BE2C (cell line): ENCODE measurements at regions not wholly inside any gene's neighbourhood (a gene's known extent, or its start where the extent isn't known, plus 50 kb on each side); places are given as distances from the start of the nearest gene placed in this dataset.
"Not testable (repeated sequence)": the region's sequence is repeated elsewhere in the genome, so short reads cannot be mapped to it uniquely, and the experiment has no call there.

Source experiments
- DNase-seq: peaks from one replicate; pipeline ENCODE4 v3.0.0-alpha.2; 2020
- H3K27me3 ChIP-seq: fragments of 250-450 bp; sonication (Bioruptor Pico); 2 replicates; pipeline ENCODE4 v1.5.1; 2020; ENCODE audit warnings: mild to moderate bottlenecking
- H3K36me3 ChIP-seq: fragments of 250-450 bp; sonication (Bioruptor Pico); 2 replicates; pipeline ENCODE4 v1.5.1; 2020; ENCODE audit warnings: mild to moderate bottlenecking
- H3K4me1 ChIP-seq: fragments of 250-450 bp; sonication (Bioruptor Pico); 2 replicates; pipeline ENCODE4 v1.5.1; 2020
- H3K4me3 ChIP-seq: 2 replicates; pipeline ENCODE4 v1.5.1; 2011; ENCODE audit warnings: low read depth, low read length
- H3K9me3 ChIP-seq: fragments of 250-450 bp; sonication (Bioruptor Pico); 2 replicates; pipeline ENCODE4 v1.5.1; 2020
- TF ChIP-seq, protein P1 (sequence below): IDR thresholded peaks from 2 replicates; pipeline ENCODE4 v1.5.1; 2012; ENCODE audit warnings: mild to moderate bottlenecking, low read depth, low read length

DNA sequence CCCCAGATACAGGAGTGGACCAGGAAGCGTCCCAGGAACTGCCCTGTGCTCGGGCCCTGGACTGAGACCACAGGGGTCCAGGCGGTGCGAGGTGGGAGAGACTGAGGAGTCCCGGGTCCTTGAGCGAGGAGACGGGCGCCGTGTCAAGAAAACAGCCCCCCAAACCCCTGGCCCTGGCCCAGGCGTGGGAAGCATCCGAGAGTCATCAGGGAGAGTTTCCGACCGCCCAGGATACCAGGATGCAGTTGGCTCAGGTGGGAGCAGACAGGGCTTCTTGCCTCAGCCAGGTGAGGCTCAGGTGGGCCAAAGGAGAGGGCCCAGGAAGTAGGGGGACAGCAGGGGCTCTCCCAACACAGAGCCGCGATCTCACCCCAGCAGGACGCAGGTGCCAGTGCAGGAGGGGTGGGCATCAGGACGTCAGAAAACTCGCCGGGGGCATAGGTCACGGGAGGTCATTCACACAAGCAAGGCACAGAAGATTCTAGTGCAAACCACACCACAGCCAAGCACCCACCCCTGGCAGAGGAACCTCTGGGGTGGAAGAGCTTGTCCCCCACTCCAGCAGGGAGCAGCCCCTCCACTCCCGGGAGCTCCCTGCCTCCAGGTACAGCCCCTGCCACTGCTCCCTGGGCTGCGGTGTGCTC is 102.5 kb upstream of the EIF5 start:
- Histone ChIP-seq H3K36me3 (no peaks in the 10 kb centered on the region), H3K4me3 (no peak overlapping the region), H3K9me3 (no peaks in the 10 kb centered on the region), H3K4me1 (no peaks in the 10 kb centered on the region), H3K27me3 (no peaks in the 10 kb centered on the region)
- TF ChIP-seq, protein P1, sequence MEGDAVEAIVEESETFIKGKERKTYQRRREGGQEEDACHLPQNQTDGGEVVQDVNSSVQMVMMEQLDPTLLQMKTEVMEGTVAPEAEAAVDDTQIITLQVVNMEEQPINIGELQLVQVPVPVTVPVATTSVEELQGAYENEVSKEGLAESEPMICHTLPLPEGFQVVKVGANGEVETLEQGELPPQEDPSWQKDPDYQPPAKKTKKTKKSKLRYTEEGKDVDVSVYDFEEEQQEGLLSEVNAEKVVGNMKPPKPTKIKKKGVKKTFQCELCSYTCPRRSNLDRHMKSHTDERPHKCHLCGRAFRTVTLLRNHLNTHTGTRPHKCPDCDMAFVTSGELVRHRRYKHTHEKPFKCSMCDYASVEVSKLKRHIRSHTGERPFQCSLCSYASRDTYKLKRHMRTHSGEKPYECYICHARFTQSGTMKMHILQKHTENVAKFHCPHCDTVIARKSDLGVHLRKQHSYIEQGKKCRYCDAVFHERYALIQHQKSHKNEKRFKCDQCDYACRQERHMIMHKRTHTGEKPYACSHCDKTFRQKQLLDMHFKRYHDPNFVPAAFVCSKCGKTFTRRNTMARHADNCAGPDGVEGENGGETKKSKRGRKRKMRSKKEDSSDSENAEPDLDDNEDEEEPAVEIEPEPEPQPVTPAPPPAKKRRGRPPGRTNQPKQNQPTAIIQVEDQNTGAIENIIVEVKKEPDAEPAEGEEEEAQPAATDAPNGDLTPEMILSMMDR: no peak
- no peak for DNase-seq

DNA sequence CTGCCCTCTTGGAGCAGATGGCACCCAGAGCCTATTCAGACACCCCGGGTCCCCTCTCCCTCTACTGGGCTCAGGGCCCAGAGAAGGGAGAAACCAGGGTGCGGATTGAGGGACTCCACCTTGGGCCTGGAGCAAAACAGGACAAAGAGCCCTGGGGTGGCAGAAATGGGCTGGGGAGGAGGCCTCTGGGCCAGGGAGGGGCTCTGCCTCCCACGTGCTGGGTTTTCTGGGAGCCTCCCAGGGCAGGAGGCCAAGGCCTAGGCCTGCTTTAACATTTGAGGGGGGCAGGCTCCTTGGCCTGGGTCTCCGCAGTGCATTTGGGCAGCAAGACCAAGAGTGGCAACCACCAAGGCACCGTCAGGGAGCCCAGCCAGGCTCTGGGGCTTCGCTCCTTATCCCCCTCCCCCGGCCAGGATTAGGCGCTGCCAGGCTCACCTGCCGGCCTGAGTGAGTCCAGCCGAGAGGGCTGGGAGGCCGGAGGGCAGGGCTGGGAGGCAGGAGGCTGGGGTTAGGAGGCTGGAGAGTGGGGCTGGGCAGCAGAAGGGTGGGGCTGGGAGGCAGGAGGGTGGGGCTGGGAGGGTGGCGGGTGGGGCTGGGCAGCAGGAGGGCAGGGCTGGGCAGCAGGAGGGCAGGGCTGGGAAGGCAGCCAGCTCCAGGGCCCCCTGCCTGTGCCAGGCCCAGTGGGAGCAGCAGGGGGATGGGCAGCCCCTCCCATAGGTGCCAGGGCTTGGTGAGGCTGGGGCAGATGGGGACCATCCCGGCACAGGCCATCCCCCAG is 101.8 kb upstream of the EIF5 start:
- no peaks in the 10 kb centered on the region for H3K36me3 ChIP-seq
- H3K4me3 ChIP-seq: no peak overlapping the region
- DNase-seq: no peak
- TF ChIP-seq, protein P1: no peak
- H3K9me3 ChIP-seq: no peaks in the 10 kb centered on the region
- H3K27me3 ChIP-seq: no peaks in the 10 kb centered on the region
- no peaks in the 10 kb centered on the region for H3K4me1 ChIP-seq

DNA sequence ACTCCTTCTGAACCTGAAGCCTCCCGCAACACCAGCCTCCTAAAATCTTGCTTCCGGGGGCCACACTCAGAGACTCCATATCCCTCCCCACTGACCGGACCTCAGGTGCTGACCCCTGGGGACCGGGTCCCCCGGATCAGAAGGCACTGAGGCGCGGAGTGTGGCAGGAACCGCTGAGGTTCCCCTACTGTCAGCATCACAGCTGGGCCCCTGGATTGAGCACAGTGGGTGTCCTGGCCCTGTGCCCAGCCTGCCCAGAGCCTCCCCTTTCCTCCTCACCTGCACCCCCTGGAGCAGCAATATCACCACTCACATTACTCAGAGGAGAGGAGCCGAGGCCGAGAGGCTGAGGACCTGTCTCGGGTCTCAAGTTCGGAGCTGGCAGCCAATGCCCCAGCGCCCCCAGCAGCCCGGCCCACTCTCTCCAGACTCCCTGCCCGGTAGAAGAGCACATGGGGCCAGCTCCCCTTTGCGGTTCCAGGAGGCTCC is 101.2 kb upstream of the EIF5 start:
- Histone ChIP-seq H3K27me3 (no peaks in the 10 kb centered on the region), H3K4me3 (no peak overlapping the region), H3K36me3 (no peaks in the 10 kb centered on the region), H3K9me3 (no peaks in the 10 kb centered on the region), H3K4me1 (no peaks in the 10 kb centered on the region)
- no peak for DNase-seq
- TF ChIP-seq, protein P1: no peak

DNA sequence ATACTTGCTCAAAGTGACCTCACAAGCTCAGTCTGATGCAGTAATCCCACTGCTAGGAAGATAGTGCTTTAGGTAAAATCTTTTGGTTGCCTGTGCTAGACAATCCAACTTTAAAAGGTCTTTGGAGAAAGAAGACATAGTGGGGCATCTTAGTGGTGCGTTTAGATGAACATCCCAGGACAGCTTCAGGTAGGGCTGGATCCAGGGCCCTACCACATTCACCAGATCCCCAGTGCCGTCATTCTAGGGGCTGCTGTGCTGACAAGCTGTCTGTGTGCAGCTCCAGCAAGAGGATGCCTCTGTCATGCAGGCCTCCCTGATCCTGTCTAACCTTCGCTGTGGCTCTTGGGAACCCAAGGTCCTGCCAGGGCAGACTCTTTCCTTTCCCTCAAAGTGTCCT is 100.7 kb upstream of the EIF5 start:
- TF ChIP-seq, protein P1: no peak
- DNase-seq: no peak
- H3K4me3 ChIP-seq: no peak overlapping the region
- no peaks in the 10 kb centered on the region for H3K4me1 ChIP-seq
- no peaks in the 10 kb centered on the region for H3K27me3 ChIP-seq
- H3K36me3 ChIP-seq: no peaks in the 10 kb centered on the region
- H3K9me3 ChIP-seq: no peaks in the 10 kb centered on the region

DNA sequence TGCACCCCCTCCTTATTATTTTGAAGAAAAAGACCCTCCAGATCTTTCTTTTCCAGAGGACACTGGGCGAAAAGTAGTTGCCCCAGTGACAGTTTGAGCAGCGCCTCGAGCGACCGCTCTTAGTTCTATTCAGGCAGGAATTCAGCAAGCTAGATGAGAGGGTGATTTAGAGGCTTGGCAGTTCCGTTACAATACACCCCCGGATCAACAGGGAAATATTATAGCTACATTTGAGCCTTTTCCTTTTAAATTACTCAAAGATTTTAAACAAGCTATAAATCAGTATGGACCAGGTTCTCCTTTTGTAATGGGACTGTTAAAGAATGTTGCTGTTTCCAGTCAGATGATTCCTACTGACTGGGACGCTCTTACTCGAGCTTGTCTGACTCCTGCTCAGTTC is 99.2 kb upstream of the EIF5 start:
- H3K4me1 ChIP-seq: not testable (repeated sequence)

DNA sequence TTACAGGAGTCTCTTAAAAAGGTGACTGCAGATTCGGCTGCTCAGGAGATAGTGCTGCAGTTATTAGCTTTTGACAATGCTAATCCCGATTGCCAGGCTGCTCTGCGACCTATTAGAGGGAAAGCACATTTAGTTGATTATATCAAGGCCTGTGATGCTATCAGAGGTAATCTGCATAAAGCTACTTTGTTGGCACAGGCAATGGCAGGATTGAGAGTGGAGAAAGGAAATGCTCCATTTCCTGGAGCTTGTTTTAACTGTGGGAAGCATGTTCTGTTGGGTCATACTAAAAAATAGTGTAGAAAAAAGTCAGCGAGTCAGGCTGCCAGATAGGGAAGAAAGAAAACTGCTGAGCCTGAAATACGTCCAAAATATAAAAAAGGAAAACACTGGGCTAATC is 98.5 kb upstream of the EIF5 start:
- H3K4me1 ChIP-seq: not testable (repeated sequence)

More for the DNA sequence above, 99.2 kb upstream of the EIF5 start:
- not testable (repeated sequence) for H3K36me3 ChIP-seq, H3K4me3 ChIP-seq, H3K27me3 ChIP-seq, DNase-seq, H3K9me3 ChIP-seq

DNA sequence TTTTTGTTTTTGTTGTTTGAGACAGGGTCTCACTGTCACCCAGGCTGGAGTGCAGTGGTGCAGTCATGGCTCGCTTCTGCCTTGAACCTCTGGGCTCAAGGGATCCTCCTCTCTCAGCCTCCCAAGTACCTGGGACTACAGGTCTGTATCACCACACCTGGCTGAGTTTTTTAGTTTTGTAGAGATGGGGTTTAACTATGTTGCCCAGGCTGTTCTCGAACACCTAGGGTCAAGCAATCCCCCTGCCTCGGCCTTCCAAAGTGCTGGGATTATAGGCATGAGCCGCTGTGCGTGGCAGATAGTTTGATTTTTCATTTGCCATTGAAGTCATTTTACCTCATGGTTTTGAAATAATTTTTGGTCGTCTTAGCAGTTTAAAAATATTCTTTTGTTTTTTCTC is 94.3 kb upstream of the EIF5 start:
- no peaks in the 10 kb centered on the region for H3K4me1 ChIP-seq
- H3K27me3 ChIP-seq: no peaks in the 10 kb centered on the region
- TF ChIP-seq, protein P1: no peak
- no peak for DNase-seq
- no peaks in the 10 kb centered on the region for H3K36me3 ChIP-seq
- no peaks in the 10 kb centered on the region for H3K9me3 ChIP-seq
- no peak overlapping the region for H3K4me3 ChIP-seq

More for the DNA sequence above, 98.5 kb upstream of the EIF5 start:
- H3K9me3 ChIP-seq, DNase-seq, H3K4me3 ChIP-seq, H3K27me3 ChIP-seq, H3K36me3 ChIP-seq: not testable (repeated sequence)
